Endothelial cell (in vitro differentiated cells): ENCODE measurements at regions not wholly inside any gene's neighbourhood (a gene's known extent, or its start where the extent isn't known, plus 50 kb on each side); places are given as distances from the start of the nearest gene placed in this dataset.

ENCODE experiments used
- DNase-seq: peaks from one replicate; pipeline ENCODE4 v3.0.0; 2021; ENCODE audit warnings: low spot score
- H3K27ac Mint-ChIP-seq: one replicate; pipeline ENCODE4 v1.8.0; 2021; ENCODE audit warnings: mixed read lengths, inconsistent platforms; ENCODE audit not compliant: unreplicated experiment
- H3K27me3 Mint-ChIP-seq: one replicate; pipeline ENCODE4 v1.8.0; 2021; ENCODE audit warnings: mild to moderate bottlenecking, moderate library complexity, mixed read lengths, inconsistent platforms; ENCODE audit not compliant: unreplicated experiment
- H3K36me3 Mint-ChIP-seq: one replicate; pipeline ENCODE4 v1.8.0; 2021; ENCODE audit warnings: mild to moderate bottlenecking, low read depth, mixed read lengths, inconsistent platforms; ENCODE audit not compliant: unreplicated experiment
- H3K4me1 Mint-ChIP-seq: one replicate; pipeline ENCODE4 v1.8.0; 2021; ENCODE audit warnings: mild to moderate bottlenecking, mixed read lengths, inconsistent platforms; ENCODE audit not compliant: unreplicated experiment
- H3K4me3 Mint-ChIP-seq: one replicate; pipeline ENCODE4 v1.8.0; 2021; ENCODE audit warnings: mild to moderate bottlenecking, mixed read lengths, inconsistent platforms; ENCODE audit not compliant: unreplicated experiment
- H3K9me3 Mint-ChIP-seq: one replicate; pipeline ENCODE4 v1.8.0; 2021; ENCODE audit warnings: mixed read lengths, inconsistent platforms; ENCODE audit not compliant: unreplicated experiment
- CTCF ChIP-seq: fragments of 200-600 bp; sonication (generic); IDR thresholded peaks from one replicate; pipeline ENCODE4 v1.5.0; 2021; ENCODE audit warnings: antibody characterized with exemption; ENCODE audit not compliant: unreplicated experiment

GRCh38 chr18:56083097-56083521, 495.1 kb upstream of the TCF4 start:
- DNase-seq, result no peak
- H3K27me3 Mint-ChIP-seq, result no peaks in the 10 kb centered on the region
- no peak overlapping the region for H3K27ac Mint-ChIP-seq
- H3K4me3 Mint-ChIP-seq, result no peak overlapping the region
- H3K4me1 Mint-ChIP-seq, result no peaks in the 10 kb centered on the region
- H3K36me3 Mint-ChIP-seq, result no peaks in the 10 kb centered on the region
- H3K9me3 Mint-ChIP-seq, result no peaks in the 10 kb centered on the region
- TF ChIP-seq CTCF, result no peak

GRCh38 chr18:56076723-56077122, 488.7 kb upstream of the TCF4 start:
- peaks cover 3% of the 10 kb centered on the region for H3K27me3 Mint-ChIP-seq
- DNase-seq, result no peak
- no peak for TF ChIP-seq CTCF
- H3K27ac Mint-ChIP-seq, result no peak overlapping the region
- no peaks in the 10 kb centered on the region for H3K36me3 Mint-ChIP-seq
- no peaks in the 10 kb centered on the region for H3K9me3 Mint-ChIP-seq
- H3K4me1 Mint-ChIP-seq, result no peaks in the 10 kb centered on the region
- no peak overlapping the region for H3K4me3 Mint-ChIP-seq

DNA sequence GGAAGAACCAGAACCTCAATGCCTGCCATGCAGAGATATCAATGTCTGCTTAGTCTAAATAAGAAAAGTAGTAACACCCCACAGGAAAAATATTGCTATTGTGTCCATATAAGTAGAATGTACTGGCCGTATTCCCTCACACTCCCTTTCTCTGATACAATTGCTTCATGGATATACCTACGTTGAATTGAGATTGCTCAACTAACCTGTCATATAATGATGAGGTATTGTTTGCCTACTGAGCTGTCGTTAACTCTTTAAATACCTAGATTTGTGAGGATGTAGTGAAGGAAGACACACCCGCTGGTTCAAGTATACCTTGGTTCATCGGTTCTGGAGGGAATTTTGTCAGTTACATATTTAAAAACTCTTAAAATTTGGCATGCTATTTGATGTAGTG, 480.7 kb upstream of the TCF4 start:
- Mint-ChIP-seq H3K4me3 (no peak overlapping the region), H3K36me3 (no peaks in the 10 kb centered on the region), H3K4me1 (peaks cover 6% of the 10 kb centered on the region), H3K9me3 (no peaks in the 10 kb centered on the region), H3K27me3 (no peaks in the 10 kb centered on the region), H3K27ac (no peak overlapping the region)
- no peak for DNase-seq
- TF ChIP-seq CTCF, result no peak

- H3K9me3 Mint-ChIP-seq, result no peaks in the 10 kb centered on the region
- DNase-seq, result no peak
Observed at GRCh38 chr18:56067969-56068671, 480.1 kb upstream of the TCF4 start.

More at GRCh38 chr18:56067969-56068671, 480.1 kb upstream of the TCF4 start:
- Mint-ChIP-seq H3K4me3 (no peak overlapping the region), H3K27ac (no peak overlapping the region), H3K27me3 (no peaks in the 10 kb centered on the region), H3K36me3 (no peaks in the 10 kb centered on the region), H3K4me1 (peaks cover 6% of the 10 kb centered on the region)
- no peak for TF ChIP-seq CTCF
